ENCODE measurements at regions not wholly inside any gene's neighbourhood (a gene's known extent, or its start where the extent isn't known, plus 50 kb on each side); places are given as distances from the start of the nearest gene placed in this dataset.
"Not testable (repeated sequence)": the region's sequence is repeated elsewhere in the genome, so short reads cannot be mapped to it uniquely, and the experiment has no call there.

DNA sequence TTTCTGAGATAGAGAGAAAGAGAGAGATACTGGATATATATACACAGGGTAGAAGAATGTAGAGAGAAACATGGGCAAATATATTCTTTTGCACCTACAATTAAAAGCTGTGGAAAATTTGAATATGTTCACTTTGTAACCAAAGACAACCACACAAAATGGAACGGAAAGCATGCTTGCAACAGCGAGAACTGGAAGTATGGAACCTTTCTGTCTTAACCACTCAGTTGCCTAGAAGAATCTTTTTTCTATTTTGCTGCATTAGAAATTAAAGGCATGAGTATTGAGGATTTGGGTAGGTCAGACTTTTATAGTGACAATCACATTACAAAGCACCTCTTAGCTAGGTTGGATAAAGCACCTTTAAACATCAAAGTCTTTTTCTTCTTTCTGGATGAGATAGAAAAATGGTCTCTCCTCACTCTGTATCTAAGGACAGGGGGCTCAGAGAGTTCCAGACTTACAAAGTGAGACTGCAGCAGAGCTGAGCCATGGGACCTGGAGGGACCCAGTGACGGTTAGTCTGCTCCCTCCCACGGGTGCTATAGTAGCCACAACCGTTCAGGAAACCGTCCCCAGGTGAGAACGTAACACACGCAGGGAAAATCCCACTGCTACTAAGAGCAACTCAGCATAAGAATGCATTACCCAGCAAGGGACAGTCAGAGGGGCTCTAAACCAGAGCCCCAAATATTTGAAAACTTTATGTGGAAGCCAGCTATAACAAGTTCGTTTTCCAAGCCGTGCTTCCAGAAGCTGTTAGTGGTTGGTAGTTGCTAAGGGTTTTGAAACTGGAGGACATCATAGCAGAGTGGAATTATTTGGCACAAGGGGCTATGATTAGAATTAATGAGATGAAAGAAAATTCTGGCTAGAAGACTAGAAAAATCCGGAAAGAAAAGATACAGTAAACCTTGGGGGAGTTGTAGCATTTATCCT is 97.1 kb downstream of the DAD1 start:
- DNase-seq, result no peak

DNA sequence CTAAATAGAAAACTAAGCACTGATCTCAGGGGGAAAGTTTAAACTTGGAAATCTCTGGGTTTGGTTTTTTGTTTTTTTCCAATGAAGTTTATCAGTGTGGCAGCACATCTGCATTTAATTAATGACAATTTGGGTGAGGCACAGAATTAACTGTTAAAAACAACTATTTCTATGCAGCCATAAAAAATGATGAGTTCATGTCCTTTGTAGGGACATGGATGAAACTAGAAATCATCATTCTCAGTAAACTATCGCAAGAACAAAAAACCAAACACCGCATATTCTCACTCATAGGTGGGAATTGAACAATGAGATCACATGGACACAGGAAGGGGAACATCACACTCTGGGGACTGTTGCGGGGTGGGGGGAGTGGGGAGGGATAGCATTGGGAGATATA is 98.0 kb downstream of the DAD1 start:
- DNase-seq, result not testable (repeated sequence)

DNA sequence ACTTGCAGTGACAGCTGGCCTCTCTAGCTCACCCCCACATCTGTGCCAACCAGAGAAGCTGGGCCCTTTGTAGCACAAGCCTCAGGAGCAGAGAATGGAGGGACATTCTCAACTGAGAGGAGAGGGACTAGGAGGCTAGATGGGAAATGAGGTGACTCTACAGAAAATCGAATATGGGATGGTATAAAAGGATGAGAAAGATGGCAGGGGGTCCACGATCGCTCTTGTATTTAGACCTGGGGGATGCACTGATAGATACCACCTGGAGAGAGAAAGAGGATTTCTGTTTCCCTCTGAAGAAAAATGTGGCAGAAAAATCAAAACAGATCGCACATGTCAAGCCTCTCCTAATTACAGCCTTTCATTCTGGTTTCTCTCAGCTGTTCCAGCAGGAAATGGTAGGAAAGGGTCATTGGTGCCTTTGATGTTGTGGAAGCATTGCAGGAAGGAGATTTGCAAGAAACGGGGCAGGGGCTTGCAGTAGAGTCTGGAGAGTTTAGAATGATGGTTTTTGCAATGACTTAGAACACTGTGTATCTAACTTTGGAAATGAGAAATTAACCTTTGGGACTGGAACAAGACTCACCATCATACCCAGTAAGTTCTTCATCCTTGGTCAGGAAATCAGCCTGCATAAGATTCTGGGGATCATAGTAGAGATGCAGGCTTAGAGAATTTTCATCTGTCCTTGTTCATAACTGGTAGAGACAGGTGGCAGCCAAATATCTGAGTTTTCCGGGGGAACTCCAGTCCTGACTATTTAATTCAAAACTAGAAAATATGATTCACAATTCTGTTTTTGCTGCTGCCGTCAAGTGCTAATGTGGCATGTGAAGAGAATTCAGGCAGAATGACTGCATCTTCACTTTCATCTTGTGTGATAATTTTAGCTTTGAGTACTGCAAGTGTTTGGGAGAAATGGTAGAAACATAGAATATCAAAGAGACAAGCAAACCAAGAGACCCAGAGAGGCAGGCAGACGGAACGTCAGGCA is 98.8 kb downstream of the DAD1 start:
- no peak for DNase-seq

DNA sequence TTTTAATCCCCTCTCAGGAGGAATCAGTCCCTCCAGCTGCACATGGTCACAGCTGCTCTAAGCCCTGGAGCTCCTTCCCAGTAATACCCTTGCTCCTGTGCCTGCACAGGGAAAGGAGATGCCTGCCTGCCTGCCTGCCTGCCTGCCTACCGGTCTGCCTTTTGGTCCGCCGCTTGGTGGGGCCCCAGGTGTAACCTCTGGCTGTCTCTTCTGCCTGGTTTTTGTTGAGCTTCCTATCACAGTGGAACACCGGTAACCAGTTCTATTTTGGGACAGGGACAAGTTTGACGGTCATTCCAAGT is 99.8 kb downstream of the DAD1 start:
- no peak for DNase-seq

DNA sequence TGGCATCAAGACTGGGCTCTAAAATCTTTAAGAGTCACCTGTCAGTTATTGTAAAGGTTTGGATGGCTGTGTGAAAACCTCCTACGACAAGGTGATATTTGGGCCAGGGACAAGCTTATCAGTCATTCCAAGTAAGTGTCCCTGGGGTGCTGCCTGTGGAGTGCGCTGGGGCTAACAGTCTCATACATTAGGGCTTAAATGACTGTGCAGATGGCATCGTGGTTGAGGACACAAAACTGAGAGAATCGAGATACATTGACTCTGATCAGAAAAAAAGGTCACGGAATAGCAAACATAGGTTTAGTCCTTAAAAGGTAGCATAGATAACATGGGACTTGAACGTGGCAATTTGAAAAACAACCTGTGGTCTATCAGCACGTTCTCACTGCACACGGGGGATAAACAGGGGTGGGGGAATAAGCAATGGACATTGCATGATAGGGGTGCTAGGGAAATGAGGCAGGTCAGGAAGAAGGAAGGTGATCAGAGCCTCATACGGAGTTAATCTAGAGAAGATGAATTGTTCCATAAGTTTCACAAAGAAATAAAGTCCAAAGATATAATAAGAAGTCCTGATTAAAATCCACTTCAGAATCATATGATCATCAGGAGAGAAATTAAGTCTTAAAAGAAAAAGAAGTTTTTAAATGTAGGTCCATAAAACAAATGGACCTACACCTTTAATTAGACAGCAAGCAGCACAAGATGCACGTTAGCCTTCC is 100.3 kb downstream of the DAD1 start:
- no peak for DNase-seq

DNA sequence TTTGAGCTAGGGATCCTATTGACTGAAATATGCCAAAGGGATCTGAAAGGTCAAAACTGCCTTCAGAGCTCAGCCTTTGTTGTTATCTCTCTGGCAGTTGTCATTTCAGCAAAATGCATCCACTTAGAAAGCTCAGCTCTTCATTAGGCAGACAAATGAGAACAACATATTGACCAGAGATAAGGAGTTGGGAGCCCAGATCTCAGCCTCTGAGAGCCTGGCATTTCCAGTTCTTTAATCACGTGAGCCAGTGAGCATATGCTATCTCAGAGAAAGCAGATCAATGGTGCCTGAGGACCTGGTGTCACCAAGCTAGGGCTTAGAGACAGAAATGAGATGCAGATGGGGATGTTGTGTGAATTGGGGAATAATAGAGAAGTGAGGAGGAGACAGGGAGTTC is 101.1 kb downstream of the DAD1 start:
- DNase-seq, result no peak

DNA sequence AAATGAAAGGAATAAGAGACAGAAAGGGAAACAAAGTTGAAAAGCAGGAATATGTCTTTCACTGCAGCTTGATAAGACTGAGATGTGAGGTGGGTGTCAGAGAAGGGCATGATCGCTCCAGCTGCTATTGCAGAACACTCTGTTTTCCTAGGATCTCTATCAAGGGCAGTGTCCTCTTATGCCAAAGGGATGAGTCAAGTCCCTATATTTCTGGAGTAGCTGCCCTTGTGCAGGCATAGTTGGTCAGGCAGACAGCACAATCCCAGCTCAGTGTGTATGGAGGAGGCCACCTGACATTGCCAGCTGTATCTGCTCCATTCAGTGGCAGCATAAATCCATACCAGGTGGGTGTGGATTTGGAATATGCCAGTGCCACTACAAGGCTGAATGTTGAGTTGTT is 101.6 kb downstream of the DAD1 start:
- no peak for DNase-seq

DNA sequence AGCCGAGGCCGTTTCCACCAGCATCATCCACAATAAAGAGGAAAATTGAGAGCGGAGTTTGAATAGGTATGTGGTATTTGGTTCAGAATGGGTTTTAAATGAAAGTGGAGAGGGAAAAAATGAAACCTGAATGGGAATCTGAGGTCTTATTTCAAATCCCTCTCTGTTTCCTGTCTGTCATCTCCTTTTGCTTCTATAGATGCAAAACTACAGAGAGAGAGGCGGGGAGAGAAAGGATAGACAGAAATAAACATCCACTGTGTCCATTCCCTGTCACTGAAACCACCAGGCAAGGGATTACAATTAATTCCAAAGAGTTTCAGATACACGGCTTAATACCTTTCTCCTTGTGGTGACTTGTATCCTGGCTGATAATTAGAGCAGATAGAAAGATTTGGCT is 102.3 kb downstream of the DAD1 start:
- DNase-seq, result no peak

DNA sequence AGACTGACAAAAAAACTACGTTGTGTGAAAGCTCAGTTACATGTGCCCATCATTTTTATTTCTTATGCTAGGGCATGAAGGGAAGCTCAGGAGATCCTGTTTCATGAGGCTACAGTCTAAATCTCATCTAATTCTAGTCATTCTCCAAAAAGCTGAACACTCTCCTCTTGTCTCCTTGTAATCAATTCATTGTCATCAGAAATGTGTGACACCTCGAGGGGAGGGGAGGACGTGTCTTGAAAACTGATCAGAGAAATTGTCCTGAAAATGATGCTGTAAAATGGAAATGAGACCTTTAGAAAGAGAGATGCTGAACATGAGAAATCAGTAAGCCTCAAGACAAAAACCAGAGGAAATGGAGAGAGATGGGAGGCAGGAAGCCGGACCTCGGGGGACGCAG is 103.4 kb downstream of the DAD1 start:
- DNase-seq, result no peak

DNA sequence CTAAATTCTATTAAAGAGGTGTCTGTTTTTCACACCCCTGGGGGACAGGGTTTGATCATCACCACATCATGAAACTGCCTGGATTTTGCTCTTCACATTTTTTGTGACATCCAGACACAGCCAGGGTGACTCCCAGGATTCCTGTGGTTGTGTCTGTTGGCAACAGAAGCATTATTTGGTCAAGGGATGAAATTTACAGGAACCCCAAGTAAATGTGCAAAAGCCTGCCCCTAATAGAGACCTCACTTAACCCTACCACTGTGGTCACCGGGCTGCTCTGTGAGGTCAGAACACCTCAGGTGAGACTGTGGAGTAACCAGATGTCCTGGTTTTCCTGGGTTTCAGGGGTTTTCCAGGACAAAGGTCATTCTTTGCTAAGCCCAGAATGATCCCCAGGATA is 103.8 kb downstream of the DAD1 start:
- no peak for DNase-seq

DNA sequence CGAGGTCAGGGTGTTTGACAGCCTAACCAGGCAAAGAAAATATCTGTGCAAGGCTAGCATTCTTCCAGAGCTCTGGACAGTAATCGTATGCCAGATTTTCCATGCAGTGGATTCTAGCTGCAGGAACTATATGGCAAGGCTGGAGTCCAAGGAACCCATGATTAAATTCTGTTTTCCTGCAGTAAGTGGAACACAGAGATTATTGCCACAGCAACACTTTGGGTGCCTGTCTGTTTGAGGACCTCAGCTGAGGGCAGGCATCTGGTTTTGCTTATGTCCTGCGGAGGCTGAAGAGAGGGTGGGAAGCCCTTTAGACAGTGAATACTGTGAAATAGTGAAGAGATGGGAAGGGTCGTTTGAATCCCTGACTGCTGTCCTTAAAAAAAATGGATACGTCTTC is 104.4 kb downstream of the DAD1 start:
- DNase-seq, result no peak

DNA sequence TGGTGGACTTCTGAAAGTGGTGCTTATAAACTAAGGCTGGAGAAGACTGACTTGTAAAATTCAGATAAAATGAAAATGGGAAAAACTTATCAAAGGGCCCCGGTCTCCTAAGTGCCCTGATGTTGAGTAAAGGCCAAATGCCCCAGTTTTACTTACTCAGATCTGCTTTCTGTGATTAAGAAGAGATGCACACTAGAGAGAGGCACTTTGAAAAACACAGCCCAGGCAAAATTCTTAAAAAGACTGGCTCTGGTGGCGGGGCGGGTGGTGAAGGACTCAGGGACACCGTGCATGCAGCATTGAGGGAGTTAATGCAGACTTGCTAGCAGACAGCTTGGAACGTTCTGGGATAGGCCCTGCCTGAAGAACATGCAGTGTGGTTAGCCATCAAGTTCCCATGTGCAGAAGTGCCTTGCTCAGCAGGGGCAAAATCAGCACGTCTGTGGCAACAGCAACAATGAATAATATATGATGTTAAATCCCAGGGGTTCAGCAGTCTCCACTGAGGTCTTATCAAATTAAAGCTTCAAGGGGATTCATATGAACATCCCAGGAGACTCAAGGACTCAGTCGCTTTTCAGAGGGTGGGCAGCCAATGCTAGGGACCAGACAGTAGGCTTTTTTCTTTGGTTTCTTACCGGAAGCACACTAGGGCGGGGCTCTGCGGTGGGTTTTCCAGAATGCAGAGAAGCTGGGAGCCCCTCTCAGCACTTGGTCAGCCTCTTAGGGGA is 105.0 kb downstream of the DAD1 start:
- DNase-seq, result no peak

DNA sequence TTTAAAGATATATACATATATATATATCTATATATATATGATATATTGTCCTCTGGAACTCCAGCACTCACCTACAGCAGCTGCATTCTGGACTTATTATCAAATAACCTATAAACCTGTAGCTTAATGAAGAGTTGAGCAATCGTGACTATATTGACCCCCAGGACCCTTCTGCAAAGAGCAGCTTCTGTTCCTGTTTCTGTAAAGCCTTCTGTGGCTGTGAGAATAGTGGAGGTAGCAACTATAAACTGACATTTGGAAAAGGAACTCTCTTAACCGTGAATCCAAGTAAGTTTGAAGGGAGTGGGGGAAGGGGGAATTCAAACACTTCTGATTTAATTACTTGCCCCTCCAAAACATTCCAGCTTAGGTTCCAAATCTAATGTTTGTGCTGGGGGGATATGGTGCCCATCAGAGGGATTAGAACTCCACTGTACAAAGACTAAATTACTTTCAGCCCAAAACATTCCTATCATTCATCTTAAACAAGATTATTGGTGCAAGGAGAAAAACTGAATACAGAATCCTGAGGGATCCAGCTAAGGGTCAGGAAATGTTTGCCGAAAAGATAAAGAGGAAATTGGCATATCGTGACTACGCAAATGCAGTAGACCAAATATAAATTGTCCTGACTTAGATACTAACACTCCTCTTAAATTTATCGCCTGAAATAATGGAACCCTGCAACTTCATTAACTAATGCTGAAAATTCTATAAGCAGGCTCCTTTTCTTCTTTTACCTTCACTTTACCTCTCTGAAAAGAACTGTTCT is 106.1 kb downstream of the DAD1 start:
- DNase-seq, result no peak

DNA sequence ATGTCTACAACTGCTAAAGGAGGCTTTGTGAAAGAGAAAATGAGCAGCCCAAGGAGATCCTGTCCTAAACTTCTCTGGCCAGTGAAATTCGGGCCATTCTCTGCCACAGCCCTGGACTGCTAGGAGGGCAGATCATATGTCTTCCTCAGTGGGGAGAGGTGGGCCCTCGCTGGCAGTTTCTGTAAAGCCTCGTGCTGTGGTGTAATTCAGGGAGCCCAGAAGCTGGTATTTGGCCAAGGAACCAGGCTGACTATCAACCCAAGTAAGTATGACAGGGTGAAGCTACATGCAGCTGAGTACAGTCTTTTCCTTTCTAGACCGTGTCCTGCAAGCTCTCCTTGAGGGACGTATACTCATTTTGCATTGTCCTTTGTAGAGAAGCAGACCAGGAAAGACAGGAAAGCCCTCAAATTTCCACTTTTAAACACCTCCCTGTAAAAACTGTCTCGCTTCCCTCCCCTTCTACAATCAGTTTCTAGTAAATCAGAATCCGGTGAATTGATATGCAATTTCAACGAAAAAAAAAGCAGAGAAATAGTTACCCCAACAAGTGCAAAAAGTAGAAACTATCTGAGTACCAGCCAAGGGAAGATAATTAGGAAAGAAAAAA is 106.8 kb downstream of the DAD1 start:
- DNase-seq, result no peak

DNA sequence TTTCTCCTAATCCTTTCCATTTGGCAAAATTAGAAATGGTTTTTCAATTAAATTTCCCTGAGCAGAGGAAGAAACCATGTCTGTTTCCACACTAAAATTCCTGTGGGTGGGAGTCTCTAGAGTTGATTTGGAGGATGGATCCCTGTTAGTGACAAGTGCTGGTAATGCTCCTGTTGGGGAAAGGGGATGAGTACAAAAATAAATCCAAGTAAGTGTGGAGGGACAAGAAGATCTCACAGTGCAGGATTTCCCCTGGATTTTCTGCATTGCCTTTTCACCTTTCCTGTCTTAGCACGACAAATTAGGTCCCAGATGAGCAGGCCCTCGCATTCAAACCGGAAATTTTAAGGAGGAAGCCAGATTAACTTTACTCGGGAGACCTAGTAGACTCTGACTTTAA is 107.5 kb downstream of the DAD1 start:
- DNase-seq, result no peak

DNA sequence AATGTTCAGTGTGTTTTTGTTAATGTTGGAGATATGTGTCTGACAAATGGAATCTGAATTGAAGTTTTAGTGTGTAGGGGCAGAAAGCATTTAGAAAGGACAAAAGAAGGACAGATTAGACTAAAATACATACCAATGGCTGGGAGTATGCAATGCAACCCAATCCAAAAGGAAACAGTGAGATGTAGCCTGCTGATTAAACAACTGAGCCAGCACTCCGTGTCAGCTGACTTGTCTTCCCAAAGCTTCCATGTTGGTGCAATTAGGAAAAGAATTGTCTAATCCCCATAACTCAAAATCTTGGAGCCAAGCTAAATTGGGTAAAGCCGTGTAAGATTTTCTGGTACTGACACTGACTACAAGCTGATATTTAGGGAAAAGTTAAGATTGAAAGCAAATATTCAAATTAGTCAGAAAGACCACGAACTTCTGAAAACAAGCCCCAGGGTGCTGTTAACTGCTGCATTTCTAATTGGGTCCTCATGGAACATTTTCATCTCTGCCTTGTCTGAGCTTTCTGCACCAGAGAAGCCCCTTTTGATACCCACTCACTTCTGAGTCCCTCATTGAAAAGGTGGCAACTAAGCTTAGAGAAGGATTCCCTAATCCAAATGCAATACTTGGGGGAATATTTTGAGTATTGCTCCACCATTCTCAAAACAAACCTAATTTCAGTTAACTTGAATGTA is 109.1 kb downstream of the DAD1 start:
- DNase-seq, result no peak

DNA sequence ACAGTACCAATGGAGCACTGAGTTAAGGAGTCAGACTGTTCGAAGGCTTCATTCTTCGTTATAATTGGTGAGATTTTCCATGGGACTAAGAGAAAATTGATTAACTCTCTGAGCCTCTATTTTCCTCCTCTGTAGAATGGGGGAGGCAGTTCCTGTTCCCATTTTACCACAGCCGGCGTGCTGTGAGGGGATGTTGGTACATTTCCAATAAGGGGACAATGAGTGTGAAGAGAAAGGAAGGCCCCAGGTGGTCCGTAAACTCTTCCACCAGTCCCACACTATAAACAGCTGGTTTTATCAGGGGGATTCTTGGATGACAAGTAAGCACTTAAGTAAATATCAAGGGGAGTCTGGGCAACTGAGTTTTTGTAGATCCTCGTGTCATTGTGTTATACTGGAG is 109.9 kb downstream of the DAD1 start:
- DNase-seq, result no peak

DNA sequence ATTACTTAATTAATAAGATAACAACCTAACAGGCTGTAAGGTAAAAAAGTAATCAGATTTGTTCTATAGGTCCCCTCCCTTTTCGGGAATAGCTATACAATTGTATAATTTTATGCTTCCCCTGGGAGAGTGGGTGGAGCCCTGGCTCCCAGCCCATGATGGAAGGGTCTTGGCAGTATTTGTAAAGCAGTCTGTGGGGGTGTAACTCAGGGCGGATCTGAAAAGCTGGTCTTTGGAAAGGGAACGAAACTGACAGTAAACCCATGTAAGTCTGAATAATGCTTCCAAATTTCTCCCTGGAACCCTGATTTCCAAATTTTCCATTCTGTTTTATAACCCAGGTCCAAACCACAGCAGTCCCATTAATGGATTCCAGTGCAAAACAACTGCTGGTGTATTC is 110.4 kb downstream of the DAD1 start:
- DNase-seq, result no peak

DNA sequence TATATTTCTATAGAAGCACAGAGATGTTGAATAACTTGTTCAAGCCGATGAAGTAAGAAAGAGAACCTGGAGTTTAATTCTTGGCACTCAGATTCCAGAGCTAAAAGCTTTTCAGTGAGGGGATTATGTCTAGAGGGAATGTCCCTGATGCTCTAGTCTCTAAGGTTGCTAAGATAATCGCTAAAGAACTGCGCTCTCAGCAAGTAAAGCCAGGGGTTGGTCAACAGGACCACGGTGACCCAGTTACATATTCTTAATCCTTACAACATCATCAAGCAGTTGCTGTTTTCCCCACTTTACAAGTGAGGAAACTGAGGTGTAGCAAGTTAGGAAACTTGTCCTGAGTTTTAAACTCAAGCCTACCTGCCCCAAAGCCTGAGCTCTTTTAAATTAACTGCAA is 110.8 kb downstream of the DAD1 start:
- no peak for DNase-seq

DNA sequence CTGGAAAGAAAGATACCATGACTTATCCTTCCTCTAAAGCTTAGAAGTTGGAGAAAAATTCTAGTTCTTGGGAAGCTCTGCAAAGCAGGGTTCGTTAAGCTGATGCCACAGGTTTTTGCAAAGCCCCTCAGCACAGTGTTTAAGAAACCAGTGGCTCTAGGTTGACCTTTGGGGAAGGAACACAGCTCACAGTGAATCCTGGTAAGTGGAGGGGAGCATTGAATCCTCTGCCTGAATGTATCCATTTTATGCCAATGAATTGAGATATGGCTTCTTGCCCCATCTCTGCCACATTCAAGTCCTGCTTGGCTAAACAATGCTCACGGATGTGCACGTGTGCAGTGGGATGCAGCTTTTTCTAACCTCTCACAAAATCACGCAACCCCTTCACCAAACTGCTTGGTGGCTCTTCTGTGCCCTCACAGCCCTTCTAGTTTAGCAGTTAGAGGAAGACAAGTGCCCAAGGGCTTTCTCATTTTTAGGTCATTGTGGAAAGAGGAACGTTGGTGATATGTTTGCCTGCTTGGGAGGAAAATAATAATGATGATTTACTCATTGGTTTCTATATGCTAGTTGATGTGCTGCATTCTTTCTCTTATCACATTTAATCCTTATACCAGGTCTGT is 111.3 kb downstream of the DAD1 start:
- DNase-seq, result no peak
